ENCODE measurements at regions not wholly inside any gene's neighbourhood (a gene's known extent, or its start where the extent isn't known, plus 50 kb on each side); places are given as distances from the start of the nearest gene placed in this dataset.

GRCh38 chr11:90847268-90847886 is 624.5 kb upstream of the CHORDC1 start:
- peaks cover 6% of the 10 kb centered on the region for H3K4me1 Mint-ChIP-seq (ENCODE audit: low read depth, unreplicated experiment)
- BruUV-seq (replicated peaks): no TSS peak
- intact Hi-C loops (cut with micrococcal nuclease; ENCODE audit: unreplicated experiment): no loop called here
- no peak for TF ChIP-seq CTCF (IDR thresholded peaks at IDR 0.05; ENCODE audit: insufficient read depth in 1 of 2, low read depth in 1 of 2, low read length in 1 of 2, severe bottlenecking in 1 of 2, unreplicated experiment in 1 of 2)
- no peaks in the 10 kb centered on the region for H3K9me3 Mint-ChIP-seq (ENCODE audit: unreplicated experiment)
- no peaks in the 10 kb centered on the region for H3K36me3 Mint-ChIP-seq (ENCODE audit: insufficient read depth, unreplicated experiment)
- H3K27ac Mint-ChIP-seq (ENCODE audit: unreplicated experiment): no peak overlapping the region
- DNase-seq: no peak
- CTCF ChIA-PET: no interaction called here
- no peak overlapping the region for H3K4me3 Mint-ChIP-seq (ENCODE audit: unreplicated experiment)
- POLR2A ChIA-PET: no interaction called here
- H3K27me3 Mint-ChIP-seq (ENCODE audit: insufficient read depth, unreplicated experiment): no peaks in the 10 kb centered on the region
- no peaks in the 10 kb centered on the region for H3K9me3 ChIP-seq
- no peaks in the 10 kb centered on the region for H3K4me1 ChIP-seq
- H3K27me3 ChIP-seq (replicated peaks; ENCODE audit: control insufficient read depth, insufficient read depth, low read length): no peaks in the 10 kb centered on the region
- no peak overlapping the region for H3K4me3 ChIP-seq (ENCODE audit: low read depth, low read length)
- no peaks in the 10 kb centered on the region for H3K36me3 ChIP-seq (ENCODE audit: control insufficient read depth, insufficient read depth, low read length)

GRCh38 chr11:90846628-90847027 is 623.8 kb upstream of the CHORDC1 start:
- H3K9me3 ChIP-seq: no peaks in the 10 kb centered on the region
- CTCF ChIA-PET: no interaction called here
- no peak overlapping the region for H3K4me3 ChIP-seq (ENCODE audit: low read depth, low read length)
- no TSS peak for BruUV-seq (replicated peaks)
- Mint-ChIP-seq H3K27ac (ENCODE audit: unreplicated experiment) (no peak overlapping the region), H3K9me3 (ENCODE audit: unreplicated experiment) (no peaks in the 10 kb centered on the region), H3K36me3 (ENCODE audit: insufficient read depth, unreplicated experiment) (no peaks in the 10 kb centered on the region), H3K4me1 (ENCODE audit: low read depth, unreplicated experiment) (peaks cover 6% of the 10 kb centered on the region), H3K27me3 (ENCODE audit: insufficient read depth, unreplicated experiment) (no peaks in the 10 kb centered on the region), H3K4me3 (ENCODE audit: unreplicated experiment) (no peak overlapping the region)
- H3K27me3 ChIP-seq (replicated peaks; ENCODE audit: control insufficient read depth, insufficient read depth, low read length): no peaks in the 10 kb centered on the region
- no peaks in the 10 kb centered on the region for H3K4me1 ChIP-seq
- TF ChIP-seq CTCF (IDR thresholded peaks at IDR 0.05; ENCODE audit: insufficient read depth in 1 of 2, low read depth in 1 of 2, low read length in 1 of 2, severe bottlenecking in 1 of 2, unreplicated experiment in 1 of 2): no peak
- no peaks in the 10 kb centered on the region for H3K36me3 ChIP-seq (ENCODE audit: control insufficient read depth, insufficient read depth, low read length)
- no peak for DNase-seq
- POLR2A ChIA-PET: no interaction called here
- intact Hi-C loops (cut with micrococcal nuclease; ENCODE audit: unreplicated experiment): no loop called here

GRCh38 chr11:90845799-90846198 is 623.0 kb upstream of the CHORDC1 start:
- Mint-ChIP-seq H3K9me3 (ENCODE audit: unreplicated experiment) (no peaks in the 10 kb centered on the region), H3K27ac (ENCODE audit: unreplicated experiment) (no peak overlapping the region), H3K4me3 (ENCODE audit: unreplicated experiment) (no peak overlapping the region), H3K27me3 (ENCODE audit: insufficient read depth, unreplicated experiment) (no peaks in the 10 kb centered on the region), H3K36me3 (ENCODE audit: insufficient read depth, unreplicated experiment) (no peaks in the 10 kb centered on the region), H3K4me1 (ENCODE audit: low read depth, unreplicated experiment) (peaks cover 6% of the 10 kb centered on the region)
- intact Hi-C loops (cut with micrococcal nuclease; ENCODE audit: unreplicated experiment): no loop called here
- H3K4me3 ChIP-seq (ENCODE audit: low read depth, low read length): no peak overlapping the region
- ChIA-PET POLR2A (no interaction called here), CTCF (no interaction called here)
- TF ChIP-seq CTCF (IDR thresholded peaks at IDR 0.05; ENCODE audit: insufficient read depth in 1 of 2, low read depth in 1 of 2, low read length in 1 of 2, severe bottlenecking in 1 of 2, unreplicated experiment in 1 of 2): no peak
- no TSS peak for BruUV-seq (replicated peaks)
- no peaks in the 10 kb centered on the region for H3K27me3 ChIP-seq (replicated peaks; ENCODE audit: control insufficient read depth, insufficient read depth, low read length)
- no peaks in the 10 kb centered on the region for H3K36me3 ChIP-seq (ENCODE audit: control insufficient read depth, insufficient read depth, low read length)
- no peak for DNase-seq
- peaks cover 5% of the 10 kb centered on the region for H3K4me1 ChIP-seq
- H3K9me3 ChIP-seq: no peaks in the 10 kb centered on the region

Data from Caco-2 (cell line).